Hepatocyte (in vitro differentiated cells): ENCODE measurements at regions not wholly inside any gene's neighbourhood (a gene's known extent, or its start where the extent isn't known, plus 50 kb on each side); places are given as distances from the start of the nearest gene placed in this dataset.
A peak's percentile ranks its signal among the peaks of the same experiment; 100 is the strongest.

Experiments used
- DNase-seq: peaks from one replicate; pipeline ENCODE4 v3.0.0-alpha.2; 2016; ENCODE audit warnings: low spot score
- H2AFZ ChIP-seq: fragments of 200-600 bp; sonication (generic); 2 replicates; pipeline ENCODE4 v1.6.0; 2016; ENCODE audit warnings: antibody characterized with exemption, mild to moderate bottlenecking
- H3K27ac ChIP-seq: fragments of 200-600 bp; sonication (generic); 2 replicates; pipeline ENCODE4 v1.5.1; 2016; ENCODE audit warnings: mild to moderate bottlenecking
- H3K27me3 ChIP-seq: fragments of 200-600 bp; sonication (generic); 2 replicates; pipeline ENCODE4 v1.6.1; 2016
- H3K36me3 ChIP-seq: fragments of 200-600 bp; sonication (generic); replicated peaks from 2 replicates; pipeline ENCODE4 v1.5.1; 2016; ENCODE audit warnings: low read depth; ENCODE audit not compliant: insufficient read depth
- H3K4me1 ChIP-seq: fragments of 200-600 bp; sonication (generic); 2 replicates; pipeline ENCODE4 v1.5.1; 2016; ENCODE audit warnings: mild to moderate bottlenecking, moderate library complexity; ENCODE audit not compliant: insufficient read depth
- H3K4me2 ChIP-seq: fragments of 200-600 bp; sonication (generic); 2 replicates; pipeline ENCODE4 v1.6.0; 2016
- H3K4me3 ChIP-seq: fragments of 200-600 bp; sonication (generic); 2 replicates; pipeline ENCODE4 v1.5.1; 2016; ENCODE audit warnings: mild to moderate bottlenecking
- H3K79me2 ChIP-seq: fragments of 200-600 bp; sonication (generic); 2 replicates; pipeline ENCODE4 v1.6.0; 2017; ENCODE audit warnings: mild to moderate bottlenecking
- H3K9me2 ChIP-seq: fragments of 200-600 bp; sonication (generic); replicated peaks from 2 replicates; pipeline ENCODE4 v1.6.0; 2017; ENCODE audit warnings: mild to moderate bottlenecking; ENCODE audit not compliant: insufficient read depth
- H3K9me3 ChIP-seq: fragments of 200-600 bp; sonication (generic); 2 replicates; pipeline ENCODE4 v1.5.1; 2016; ENCODE audit warnings: low read depth, mild to moderate bottlenecking
- H4K20me1 ChIP-seq: fragments of 200-600 bp; sonication (generic); 2 replicates; pipeline ENCODE4 v1.6.0; 2016; ENCODE audit warnings: mild to moderate bottlenecking; ENCODE audit not compliant: insufficient read depth, poor library complexity, severe bottlenecking
- EZH2 ChIP-seq: fragments of 200-600 bp; sonication (generic); IDR thresholded peaks from 2 replicates; pipeline ENCODE4 v1.6.1; 2016; ENCODE audit warnings: antibody characterized with exemption, mild to moderate bottlenecking, borderline replicate concordance
- EZH2phosphoT487 ChIP-seq: fragments of 200-600 bp; sonication (generic); IDR thresholded peaks from one replicate; pipeline ENCODE4 v1.6.1; 2018; ENCODE audit warnings: antibody characterized with exemption, mild to moderate bottlenecking, low read depth, moderate library complexity; ENCODE audit not compliant: unreplicated experiment, severe bottlenecking
- WGBS: methylation state at CpG from one replicate; pipeline ENCODE4 v1.1.6; 2016; ENCODE audit warnings: low lambda C conversion rate; ENCODE audit errors: missing lambda C conversion rate; 5-methylcytosine and 5-hydroxymethylcytosine counted together
- TF ChIP-seq, protein P1 (sequence below): fragments of 200-600 bp; sonication (generic); IDR thresholded peaks from 2 replicates; pipeline ENCODE4 v1.5.1; 2016; ENCODE audit warnings: antibody characterized with exemption, mild to moderate bottlenecking; ENCODE audit not compliant: poor library complexity

DNA sequence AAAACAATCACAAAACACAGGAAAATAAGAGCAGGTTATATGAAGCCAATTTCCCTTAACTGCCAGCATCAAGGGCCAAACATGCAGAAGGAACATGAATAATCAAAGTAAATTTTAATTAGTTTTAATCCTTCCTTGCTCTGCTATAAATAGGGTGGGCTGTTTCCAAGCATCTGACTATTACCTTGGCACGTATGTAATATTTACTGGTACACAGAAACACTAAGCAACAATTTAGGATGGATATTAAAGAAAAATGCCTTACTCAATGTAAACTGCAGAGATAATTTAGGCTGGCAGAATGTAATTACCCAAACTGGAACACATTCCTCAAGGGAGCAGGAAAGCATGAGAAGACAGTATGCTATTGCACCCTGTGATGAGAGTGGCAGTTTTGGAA, 468.2 kb downstream of the TDRD15 start:
- H3K27ac ChIP-seq: no peak overlapping the region
- H4K20me1 ChIP-seq: no peaks in the 10 kb centered on the region
- H2AFZ ChIP-seq: no peak overlapping the region
- no peaks in the 10 kb centered on the region for H3K4me1 ChIP-seq
- H3K4me2 ChIP-seq: no peak overlapping the region
- H3K36me3 ChIP-seq: no peaks in the 10 kb centered on the region
- no peak overlapping the region for H3K4me3 ChIP-seq
- no peak for TF ChIP-seq EZH2phosphoT487
- H3K9me3 ChIP-seq: no peaks in the 10 kb centered on the region
- H3K79me2 ChIP-seq: no peaks in the 10 kb centered on the region
- no peaks in the 10 kb centered on the region for H3K9me2 ChIP-seq
- H3K27me3 ChIP-seq: no peaks in the 10 kb centered on the region
- no peak for DNase-seq
- WGBS: 76% methylated on average over 1 of the region's 1 CpG

DNA sequence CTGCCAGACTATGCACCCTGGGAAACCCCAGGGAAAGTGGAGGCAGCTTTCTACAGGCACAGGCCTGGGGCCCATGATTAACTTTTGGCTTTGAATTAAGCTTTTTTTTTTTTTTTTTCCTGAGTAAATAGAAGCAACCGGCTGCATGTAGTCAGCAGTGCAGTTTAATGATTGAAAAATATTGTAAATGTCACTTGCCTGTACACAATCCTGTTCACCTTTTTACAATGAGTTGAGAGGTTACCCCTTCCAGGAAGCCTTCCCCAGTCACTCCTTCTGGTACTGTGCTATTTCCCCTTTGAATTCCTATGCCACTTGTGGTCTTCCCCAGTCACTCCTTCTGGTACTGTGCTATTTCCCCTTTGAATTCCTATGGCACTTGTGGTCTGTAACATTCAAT, 475.6 kb downstream of the TDRD15 start:
- H3K79me2 ChIP-seq: no peaks in the 10 kb centered on the region
- H3K4me2 ChIP-seq: no peak overlapping the region
- TF ChIP-seq, protein P1, sequence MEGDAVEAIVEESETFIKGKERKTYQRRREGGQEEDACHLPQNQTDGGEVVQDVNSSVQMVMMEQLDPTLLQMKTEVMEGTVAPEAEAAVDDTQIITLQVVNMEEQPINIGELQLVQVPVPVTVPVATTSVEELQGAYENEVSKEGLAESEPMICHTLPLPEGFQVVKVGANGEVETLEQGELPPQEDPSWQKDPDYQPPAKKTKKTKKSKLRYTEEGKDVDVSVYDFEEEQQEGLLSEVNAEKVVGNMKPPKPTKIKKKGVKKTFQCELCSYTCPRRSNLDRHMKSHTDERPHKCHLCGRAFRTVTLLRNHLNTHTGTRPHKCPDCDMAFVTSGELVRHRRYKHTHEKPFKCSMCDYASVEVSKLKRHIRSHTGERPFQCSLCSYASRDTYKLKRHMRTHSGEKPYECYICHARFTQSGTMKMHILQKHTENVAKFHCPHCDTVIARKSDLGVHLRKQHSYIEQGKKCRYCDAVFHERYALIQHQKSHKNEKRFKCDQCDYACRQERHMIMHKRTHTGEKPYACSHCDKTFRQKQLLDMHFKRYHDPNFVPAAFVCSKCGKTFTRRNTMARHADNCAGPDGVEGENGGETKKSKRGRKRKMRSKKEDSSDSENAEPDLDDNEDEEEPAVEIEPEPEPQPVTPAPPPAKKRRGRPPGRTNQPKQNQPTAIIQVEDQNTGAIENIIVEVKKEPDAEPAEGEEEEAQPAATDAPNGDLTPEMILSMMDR: no peak
- no peak for TF ChIP-seq EZH2
- no peak for TF ChIP-seq EZH2phosphoT487
- H3K36me3 ChIP-seq: no peaks in the 10 kb centered on the region
- no peak overlapping the region for H2AFZ ChIP-seq
- no peak overlapping the region for H3K4me3 ChIP-seq
- 36% methylated on average over 1 of the region's 1 CpG for WGBS
- peaks cover 6% of the 10 kb centered on the region for H3K4me1 ChIP-seq
- peak; percentile 7 for DNase-seq
- no peaks in the 10 kb centered on the region for H4K20me1 ChIP-seq
- no peaks in the 10 kb centered on the region for H3K9me2 ChIP-seq
- H3K27me3 ChIP-seq: no peaks in the 10 kb centered on the region
- H3K27ac ChIP-seq: no peak overlapping the region
- no peaks in the 10 kb centered on the region for H3K9me3 ChIP-seq

DNA sequence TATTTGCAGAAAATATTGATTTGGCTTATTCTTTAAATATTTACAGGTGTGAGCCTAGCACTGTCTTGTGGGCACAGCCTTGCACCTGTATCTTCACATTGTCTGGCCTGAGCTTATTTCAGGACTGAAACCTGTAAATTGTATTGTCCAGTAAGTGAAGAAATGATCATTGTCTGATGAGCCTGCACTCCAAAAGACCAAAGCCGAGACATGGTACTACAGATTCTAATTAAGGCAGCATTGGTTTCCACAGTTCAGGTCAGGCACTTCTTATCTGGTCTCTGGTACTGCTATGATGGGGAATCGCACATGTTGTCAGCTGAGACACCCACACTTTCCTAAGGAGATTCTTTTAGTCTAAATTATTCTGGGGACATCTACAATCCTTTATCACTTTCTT, 479.0 kb downstream of the TDRD15 start:
- H4K20me1 ChIP-seq: no peaks in the 10 kb centered on the region
- TF ChIP-seq EZH2: no peak
- TF ChIP-seq EZH2phosphoT487: no peak
- TF ChIP-seq, protein P1: no peak
- peaks cover 6% of the 10 kb centered on the region for H3K4me1 ChIP-seq
- no peak for DNase-seq
- no peak overlapping the region for H3K4me3 ChIP-seq
- no peaks in the 10 kb centered on the region for H3K9me2 ChIP-seq
- no peaks in the 10 kb centered on the region for H3K9me3 ChIP-seq
- H2AFZ ChIP-seq: no peak overlapping the region
- H3K79me2 ChIP-seq: no peaks in the 10 kb centered on the region
- no peak overlapping the region for H3K27ac ChIP-seq
- no peaks in the 10 kb centered on the region for H3K36me3 ChIP-seq
- 93% methylated on average over 2 of the region's 2 CpGs for WGBS
- H3K27me3 ChIP-seq: no peaks in the 10 kb centered on the region
- no peak overlapping the region for H3K4me2 ChIP-seq

DNA sequence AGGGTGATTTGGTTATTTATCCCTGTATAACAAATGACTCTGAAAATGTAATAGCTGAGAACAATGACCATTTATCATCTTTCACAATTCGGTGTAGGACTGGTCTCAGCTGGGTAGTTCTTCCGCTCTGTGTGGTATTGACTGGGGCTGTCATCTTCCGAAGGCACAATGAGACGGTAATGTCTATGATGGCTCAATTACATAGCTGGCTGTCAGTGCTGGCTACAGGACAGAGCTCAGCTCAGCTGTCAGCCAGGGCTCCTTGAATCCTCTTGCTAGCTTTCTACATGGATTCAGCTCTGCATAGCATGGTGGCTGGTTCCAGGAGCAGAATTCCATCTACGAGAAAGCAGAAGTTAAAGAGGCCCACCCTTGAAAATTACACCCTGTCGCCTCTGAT, 483.8 kb downstream of the TDRD15 start:
- DNase-seq: no peak
- TF ChIP-seq, protein P1: no peak
- TF ChIP-seq EZH2: no peak
- no peak for TF ChIP-seq EZH2phosphoT487
- Histone ChIP-seq H3K79me2 (no peaks in the 10 kb centered on the region), H3K27ac (no peak overlapping the region), H2AFZ (no peak overlapping the region), H3K9me2 (no peaks in the 10 kb centered on the region), H3K9me3 (no peaks in the 10 kb centered on the region), H3K4me2 (no peak overlapping the region), H4K20me1 (no peaks in the 10 kb centered on the region), H3K36me3 (no peaks in the 10 kb centered on the region), H3K4me1 (no peaks in the 10 kb centered on the region), H3K4me3 (no peak overlapping the region), H3K27me3 (no peaks in the 10 kb centered on the region)
- 89% methylated on average over 6 of the region's 6 CpGs for WGBS
